Sigmoid colon (tissue), 6 donors: ENCODE measurements at regions not wholly inside any gene's neighbourhood (a gene's known extent, or its start where the extent isn't known, plus 50 kb on each side); places are given as distances from the start of the nearest gene placed in this dataset.

Experiments used
- DNase-seq: peaks from one replicate; pipeline ENCODE4 v3.0.0-alpha.2; 2019
- H3K27ac ChIP-seq, 4 donors: fragments of 200-600 bp; sonication (generic); one replicate each; pipeline ENCODE4 v1.5.1; 2016 to 2019; ENCODE audit warnings: mild to moderate bottlenecking in 1 of 4
- H3K27me3 ChIP-seq, 3 donors: fragments of 200-600 bp; sonication (generic); one replicate each; pipeline ENCODE4 v1.5.1; 2019; ENCODE audit warnings: mild to moderate bottlenecking in 1 of 3
- H3K36me3 ChIP-seq, 4 donors: fragments of 200-600 bp; sonication (generic); one replicate each; pipeline ENCODE4 v1.5.1; 2016 to 2019
- H3K4me1 ChIP-seq, 4 donors: fragments of 200-600 bp; sonication (generic); one replicate each; pipeline ENCODE4 v1.5.1; 2017 to 2019
- H3K4me3 ChIP-seq, 4 donors: fragments of 200-600 bp; sonication (generic); one replicate each; pipeline ENCODE4 v1.5.1; 2017 to 2019; ENCODE audit warnings: mild to moderate bottlenecking in 2 of 4, moderate library complexity in 1 of 4
- H3K9me3 ChIP-seq, 4 donors: fragments of 200-600 bp in 3 of 4; sonication (generic) in 3 of 4; one replicate each; pipeline versions ENCODE4 v1.5.1 to v1.6.1; 2013 to 2019
- CTCF ChIP-seq, 4 experiments: fragments of 450-650 bp in 3 of 4; fragments of 200-600 bp in 1 of 4; IDR thresholded peaks; one replicate each; pipeline ENCODE4 v1.5.1; 2016 to 2019; ENCODE audit warnings: antibody characterized with exemption in 4 of 4, mild to moderate bottlenecking in 3 of 4, moderate library complexity in 2 of 4
- EP300 ChIP-seq, 4 donors: sonication (generic); formaldehyde crosslinking; IDR thresholded peaks; one replicate each; pipeline ENCODE4 v1.6.1; 2017; ENCODE audit warnings: antibody characterized with exemption in 4 of 4
- POLR2A ChIP-seq, 2 donors: fragments of 450-650 bp; IDR thresholded peaks; one replicate each; pipeline ENCODE4 v1.6.1; 2016; ENCODE audit warnings: antibody characterized with exemption in 2 of 2, mild to moderate bottlenecking in 2 of 2, moderate library complexity in 2 of 2
- POLR2AphosphoS5 ChIP-seq, 4 donors: sonication (generic); formaldehyde crosslinking; IDR thresholded peaks; one replicate each; pipeline ENCODE4 v1.6.1; 2017; ENCODE audit warnings: antibody characterized with exemption in 4 of 4
- WGBS, 2 donors: extraction: QIAGEN DNeasy Blood & Tissue Kit; methylation state at CpG; one replicate each; pipeline ENCODE4 v1.1.7; 2013; 5-methylcytosine and 5-hydroxymethylcytosine counted together
- intact Hi-C: fragments of 100-400 bp; cut with DNase I; formaldehyde crosslinking; loops from one replicate; pipeline ENCODE4 v1.15.1; 2023
- donor health status: healthy with polysubstance abuse.
- donor health status: healthy.

GRCh38 chr15:46442901-46443590 lies 808.2 kb downstream of the SQOR start:
- no peak for DNase-seq
- H3K27ac ChIP-seq = no peak overlapping the region
- TF ChIP-seq POLR2A (IDR thresholded peaks at IDR 0.05) (no peak), EP300 (IDR thresholded peaks at IDR 0.05) (no peak), CTCF (IDR thresholded peaks at IDR 0.05) (no peak), POLR2AphosphoS5 (IDR thresholded peaks at IDR 0.05) (no peak)
- H3K36me3 ChIP-seq = no peaks in the 10 kb centered on the region
- 91% methylated on average over 1 of the region's 1 CpG for WGBS, 2 donors
- intact Hi-C loops = no loop called here
- H3K4me1 ChIP-seq = no peaks in the 10 kb centered on the region
- H3K9me3 ChIP-seq = peaks cover 0 to 4% (median 0%) of the 10 kb centered on the region in 4 donors
- H3K27me3 ChIP-seq = no peaks in the 10 kb centered on the region
- no peak overlapping the region for H3K4me3 ChIP-seq

GRCh38 chr15:46450112-46450809 lies 815.4 kb downstream of the SQOR start:
- H3K27ac ChIP-seq = no peak overlapping the region
- no peaks in the 10 kb centered on the region for H3K4me1 ChIP-seq
- no peaks in the 10 kb centered on the region for H3K27me3 ChIP-seq
- 63 to 80% methylated on average over 7 of the region's 7 CpGs for WGBS, 2 donors
- H3K36me3 ChIP-seq = no peaks in the 10 kb centered on the region
- TF ChIP-seq POLR2AphosphoS5 (IDR thresholded peaks at IDR 0.05) = no peak
- no peak for TF ChIP-seq POLR2A (IDR thresholded peaks at IDR 0.05)
- TF ChIP-seq CTCF (IDR thresholded peaks at IDR 0.05) = no peak
- TF ChIP-seq EP300 (IDR thresholded peaks at IDR 0.05) = no peak
- intact Hi-C loops = no loop called here
- no peak for DNase-seq
- peaks cover 0 to 3% (median 0%) of the 10 kb centered on the region in 4 donors for H3K9me3 ChIP-seq
- no peak overlapping the region for H3K4me3 ChIP-seq

DNA sequence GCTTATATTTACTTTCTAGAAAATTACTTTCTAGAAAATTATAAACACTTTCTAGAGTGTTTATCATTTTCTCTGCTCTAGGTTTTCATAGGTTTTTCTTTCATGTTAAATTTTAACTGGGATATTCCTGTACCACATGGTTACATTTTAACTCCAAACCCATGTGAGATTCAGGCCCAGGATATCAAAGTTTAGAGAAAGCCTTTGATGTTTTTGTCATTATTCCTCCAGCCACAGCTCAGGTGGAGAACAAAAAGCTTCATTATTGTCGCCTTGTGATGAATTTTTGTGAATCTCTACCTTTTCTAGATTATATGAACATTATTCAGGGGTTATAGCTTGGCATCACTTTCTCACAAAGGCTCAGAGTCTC lies 816.0 kb downstream of the SQOR start:
- Histone ChIP-seq H3K27me3 (no peaks in the 10 kb centered on the region), H3K9me3 (peaks cover 0 to 3% (median 0%) of the 10 kb centered on the region in 4 donors), H3K4me1 (no peaks in the 10 kb centered on the region), H3K36me3 (no peaks in the 10 kb centered on the region), H3K4me3 (no peak overlapping the region), H3K27ac (no peak overlapping the region)
- TF ChIP-seq POLR2AphosphoS5 (IDR thresholded peaks at IDR 0.05) = no peak
- TF ChIP-seq EP300 (IDR thresholded peaks at IDR 0.05) = no peak
- TF ChIP-seq CTCF (IDR thresholded peaks at IDR 0.05) = no peak
- no peak for TF ChIP-seq POLR2A (IDR thresholded peaks at IDR 0.05)
- intact Hi-C loops = no loop called here
- DNase-seq = no peak
- WGBS, 2 donors = 28 to 62% methylated on average over 1 of the region's 1 CpG

- no peak for DNase-seq
- Histone ChIP-seq H3K27ac (no peak overlapping the region), H3K4me1 (no peaks in the 10 kb centered on the region), H3K9me3 (peaks cover 0 to 3% (median 0%) of the 10 kb centered on the region in 4 donors), H3K27me3 (no peaks in the 10 kb centered on the region), H3K4me3 (no peak overlapping the region), H3K36me3 (no peaks in the 10 kb centered on the region)
- WGBS, 2 donors = 1 to 43% methylated on average over 1 of the region's 1 CpG
- no peak for TF ChIP-seq POLR2AphosphoS5 (IDR thresholded peaks at IDR 0.05)
- no peak for TF ChIP-seq CTCF (IDR thresholded peaks at IDR 0.05)
- TF ChIP-seq POLR2A (IDR thresholded peaks at IDR 0.05) = no peak
- TF ChIP-seq EP300 (IDR thresholded peaks at IDR 0.05) = no peak
- intact Hi-C loops = no loop called here
These were observed 817.5 kb downstream of the SQOR start for GRCh38 chr15:46452297-46452820.
